A549 (cell line): ENCODE measurements at regions not wholly inside any gene's neighbourhood (a gene's known extent, or its start where the extent isn't known, plus 50 kb on each side); places are given as distances from the start of the nearest gene placed in this dataset.

ENCODE experiments used
- HDAC2 ChIP-seq: fragments of 200-600 bp; sonication (generic); IDR thresholded peaks from 2 replicates; pipeline ENCODE4 v1.6.1; 2016
- MAZ ChIP-seq: fragments of 150-350 bp; IDR thresholded peaks from 2 replicates; pipeline ENCODE4 v1.6.1; 2014; ENCODE audit warnings: antibody characterized with exemption, low read depth, low read length, borderline replicate concordance
- POLR2A ChIP-seq: IDR thresholded peaks from 2 replicates; pipeline ENCODE4 v1.6.1; 2012; ENCODE audit warnings: mild to moderate bottlenecking, low read length
- RAD21 ChIP-seq, 2 experiments: fragments of >200 bp in 1 of 2; sonication (Bioruptor Twin) in 1 of 2; formaldehyde crosslinking in 1 of 2; IDR thresholded peaks in 1 of 2; conservative IDR thresholded peaks in 1 of 2; 2 replicates in 1 of 2; 3 replicates in 1 of 2; pipeline ENCODE4 v1.6.1; 2012 to 2018; ENCODE audit warnings: inconsistent platforms in 1 of 2
- TF ChIP-seq, protein P1 (sequence below): fragments of 450-650 bp; IDR thresholded peaks from 2 replicates; pipeline ENCODE4 v1.6.1; 2014; ENCODE audit warnings: antibody characterized with exemption

GRCh38 chr12:89833337-89834252 is 125.0 kb upstream of the ATP2B1 start:
- TF ChIP-seq MAZ (no peak), RAD21 (conservative IDR thresholded peaks at IDR 0.05 in 1 of 2, IDR thresholded peaks at IDR 0.05 in 1 of 2) (no peak), POLR2A (no peak), HDAC2 (no peak)
- TF ChIP-seq, protein P1, sequence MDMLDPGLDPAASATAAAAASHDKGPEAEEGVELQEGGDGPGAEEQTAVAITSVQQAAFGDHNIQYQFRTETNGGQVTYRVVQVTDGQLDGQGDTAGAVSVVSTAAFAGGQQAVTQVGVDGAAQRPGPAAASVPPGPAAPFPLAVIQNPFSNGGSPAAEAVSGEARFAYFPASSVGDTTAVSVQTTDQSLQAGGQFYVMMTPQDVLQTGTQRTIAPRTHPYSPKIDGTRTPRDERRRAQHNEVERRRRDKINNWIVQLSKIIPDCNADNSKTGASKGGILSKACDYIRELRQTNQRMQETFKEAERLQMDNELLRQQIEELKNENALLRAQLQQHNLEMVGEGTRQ, result no peak
